22Rv1 (cell line): ENCODE measurements at regions not wholly inside any gene's neighbourhood (a gene's known extent, or its start where the extent isn't known, plus 50 kb on each side); places are given as distances from the start of the nearest gene placed in this dataset.

Source experiments
- H3K27ac ChIP-seq: fragments of 450-650 bp; 2 replicates; pipeline ENCODE4 v1.5.1; 2017
- CTCF ChIP-seq: fragments of 450-650 bp; IDR thresholded peaks from 2 replicates; pipeline ENCODE4 v1.5.1; 2017; ENCODE audit warnings: mild to moderate bottlenecking
- ZFX ChIP-seq: fragments of 450-650 bp; IDR thresholded peaks from 2 replicates; pipeline ENCODE4 v1.6.1; 2017; ENCODE audit warnings: antibody characterized with exemption, borderline replicate concordance

- no peak for TF ChIP-seq ZFX
- no peak for TF ChIP-seq CTCF
- no peak overlapping the region for H3K27ac ChIP-seq
These were observed 141.8 kb downstream of the SIM1 start for GRCh38 chr6:100322886-100323285.

GRCh38 chr6:100320686-100321085, 144.0 kb downstream of the SIM1 start:
- no peak overlapping the region for H3K27ac ChIP-seq
- TF ChIP-seq CTCF (no peak), ZFX (no peak)

GRCh38 chr6:100317031-100317430, 147.7 kb downstream of the SIM1 start:
- H3K27ac ChIP-seq: no peak overlapping the region
- TF ChIP-seq ZFX (no peak), CTCF (no peak)

- no peak for TF ChIP-seq ZFX
- TF ChIP-seq CTCF: no peak
- H3K27ac ChIP-seq: no peak overlapping the region
These were observed 150.5 kb downstream of the SIM1 start for GRCh38 chr6:100314186-100314585.

- TF ChIP-seq CTCF (no peak), ZFX (no peak)
- H3K27ac ChIP-seq: no peak overlapping the region
These were observed 152.9 kb downstream of the SIM1 start for GRCh38 chr6:100311707-100312251.

- no peak overlapping the region for H3K27ac ChIP-seq
These were observed 155.5 kb downstream of the SIM1 start for GRCh38 chr6:100309174-100309573.

GRCh38 chr6:100307561-100307960, 157.2 kb downstream of the SIM1 start:
- TF ChIP-seq CTCF (no peak), ZFX (no peak)
- no peak overlapping the region for H3K27ac ChIP-seq

More at GRCh38 chr6:100309174-100309573, 155.5 kb downstream of the SIM1 start:
- TF ChIP-seq CTCF (no peak), ZFX (no peak)
